ENCODE measurements at regions not wholly inside any gene's neighbourhood (a gene's known extent, or its start where the extent isn't known, plus 50 kb on each side); places are given as distances from the start of the nearest gene placed in this dataset.

DNA sequence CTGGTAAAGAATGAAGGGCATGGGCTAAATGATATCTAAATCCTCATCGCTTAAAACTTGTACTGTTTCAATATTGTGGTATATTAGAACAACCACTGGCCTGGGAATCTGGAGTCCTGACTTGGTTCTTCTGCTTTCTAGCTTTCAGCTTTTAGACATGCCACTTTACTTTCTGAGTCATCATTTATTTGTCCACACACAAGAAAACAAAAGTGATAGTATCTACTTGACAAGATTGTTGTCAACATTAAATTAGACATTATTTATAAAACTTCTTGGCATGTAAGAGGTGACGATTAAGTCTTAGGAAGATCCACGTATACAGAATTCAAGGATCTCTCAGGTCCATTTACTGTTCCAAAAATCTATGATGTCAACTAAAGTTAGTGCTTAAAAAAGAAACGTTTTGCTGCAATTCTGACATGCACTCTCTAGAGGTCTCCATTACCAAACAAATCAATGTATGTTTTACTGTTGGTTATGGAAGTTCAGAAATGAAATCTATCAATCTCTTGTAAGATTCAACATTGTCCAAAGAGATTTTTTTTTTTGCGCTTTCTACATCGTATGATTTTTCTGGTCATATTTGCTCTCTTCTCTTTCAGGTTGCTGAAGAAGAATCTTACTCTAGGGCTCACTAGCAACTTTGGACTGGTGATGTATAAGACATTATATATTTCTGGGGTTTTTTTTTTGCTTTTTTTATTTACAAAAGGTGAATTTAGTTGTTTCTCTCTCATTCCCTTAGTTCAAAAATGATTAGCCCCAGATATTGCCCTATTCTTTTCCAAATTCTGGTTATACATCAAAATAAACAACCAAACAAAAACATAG lies 53.6 kb upstream of the DYNC1I1 start:
- no peak for DNase-seq

DNA sequence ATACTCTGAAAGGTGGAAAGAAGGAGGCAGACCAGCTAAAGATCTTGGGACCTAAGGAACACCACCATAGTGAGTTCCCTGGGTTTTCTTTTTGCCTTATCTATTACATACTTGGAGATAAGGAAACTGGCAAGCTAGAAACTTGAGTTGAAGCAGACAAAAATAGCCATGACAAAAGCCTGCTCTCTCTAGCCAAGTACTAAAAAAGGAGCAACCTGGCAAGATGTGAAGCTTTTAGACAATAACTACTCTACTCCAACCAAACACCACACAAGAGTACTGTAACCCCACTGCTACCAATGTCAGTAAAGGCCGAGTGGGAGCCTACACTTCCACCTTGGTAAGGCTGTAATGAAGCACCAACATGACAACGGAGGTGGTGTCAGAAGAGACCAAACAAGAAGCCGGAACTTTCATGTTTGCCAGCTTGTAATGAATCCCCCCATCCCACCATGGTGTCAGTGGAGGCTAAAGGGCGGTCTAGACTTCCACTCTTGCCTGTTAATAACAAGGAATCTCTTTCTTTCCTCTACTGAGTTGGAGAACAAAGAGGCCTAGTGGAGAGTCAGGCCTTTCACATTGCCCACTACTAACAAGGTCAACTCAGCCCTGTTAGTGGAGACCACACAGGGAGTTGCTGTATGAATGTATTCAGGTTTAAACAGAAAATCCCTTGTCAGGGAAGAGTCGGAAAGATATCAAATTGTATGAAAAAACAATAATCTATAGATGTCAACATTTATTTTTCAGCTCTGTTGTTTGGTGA lies 55.8 kb upstream of the DYNC1I1 start:
- DNase-seq, result no peak

DNA sequence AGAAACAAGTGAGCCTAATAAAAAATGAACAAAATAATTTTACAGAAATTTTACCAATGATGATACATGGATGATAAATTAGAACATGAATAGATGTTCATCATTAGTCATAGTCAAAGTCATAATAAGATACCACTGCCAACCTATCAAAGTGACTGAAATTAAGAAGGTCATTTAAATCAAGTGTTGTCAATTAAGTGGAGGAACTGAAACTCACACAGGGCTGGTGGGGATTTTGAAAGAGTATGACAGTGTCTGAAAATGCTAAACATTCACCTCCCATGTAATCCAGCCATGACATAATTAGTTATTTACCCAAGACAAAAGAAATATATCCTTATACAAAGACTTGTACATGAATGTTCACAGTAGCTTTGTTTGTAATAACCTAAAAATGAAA lies 57.1 kb upstream of the DYNC1I1 start:
- no peak for DNase-seq

DNA sequence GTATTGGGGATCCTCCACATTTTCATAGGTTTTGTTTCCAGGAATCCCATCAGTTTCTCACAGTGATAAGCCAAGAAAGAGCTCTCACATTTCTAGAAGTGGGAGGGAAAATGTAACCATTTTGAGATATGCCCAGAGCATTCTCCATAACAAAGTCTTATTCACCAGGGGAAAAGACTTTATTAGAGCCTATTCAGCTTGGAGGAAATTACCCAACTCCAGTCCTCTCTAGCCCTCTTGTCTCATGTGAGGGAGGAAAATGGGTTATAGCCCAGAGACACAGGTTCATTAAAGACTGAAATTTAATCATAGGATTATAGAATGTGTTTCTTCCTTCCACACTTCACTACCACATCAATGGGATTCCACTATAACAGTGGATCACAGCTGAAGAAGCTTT lies 61.6 kb upstream of the DYNC1I1 start:
- DNase-seq, result no peak

DNA sequence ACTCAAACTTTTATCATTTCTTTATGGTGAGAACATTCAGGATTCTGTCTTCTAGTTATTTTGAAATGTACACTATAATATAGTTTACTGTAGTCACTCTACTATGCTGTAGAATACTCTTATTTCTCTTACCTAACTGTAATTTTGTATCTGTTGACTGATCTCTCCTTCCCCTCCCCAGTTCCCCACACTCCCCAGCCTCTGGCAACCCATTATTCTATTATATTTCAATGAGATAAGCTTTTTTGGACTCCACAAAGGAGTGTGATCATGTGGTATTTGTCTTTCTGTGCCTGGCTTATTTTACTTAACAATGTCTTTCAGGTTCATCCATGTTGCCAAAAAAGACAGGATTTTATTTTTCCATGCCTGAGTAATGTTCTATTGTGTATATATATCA lies 71.4 kb upstream of the DYNC1I1 start:
- DNase-seq, result no peak

DNA sequence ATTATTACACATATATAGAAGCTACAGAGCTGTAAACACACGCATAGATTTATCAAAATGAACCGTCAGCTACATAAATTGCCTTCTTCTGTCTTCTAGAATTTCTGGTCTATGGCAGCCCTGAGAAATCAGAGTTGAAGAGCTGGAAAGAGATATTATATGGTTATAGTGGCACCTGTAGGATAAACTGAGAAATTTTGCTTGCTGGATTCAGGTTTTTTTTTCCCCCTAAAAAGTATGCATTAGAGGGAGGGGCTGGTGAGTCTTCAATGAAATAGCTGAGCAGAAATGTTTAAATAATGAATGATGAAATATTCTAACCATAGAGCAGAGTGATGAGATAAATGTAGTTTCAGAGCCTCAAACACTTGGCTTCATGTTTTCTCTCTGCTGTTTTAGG lies 78.0 kb upstream of the DYNC1I1 start:
- no peak for DNase-seq

DNA sequence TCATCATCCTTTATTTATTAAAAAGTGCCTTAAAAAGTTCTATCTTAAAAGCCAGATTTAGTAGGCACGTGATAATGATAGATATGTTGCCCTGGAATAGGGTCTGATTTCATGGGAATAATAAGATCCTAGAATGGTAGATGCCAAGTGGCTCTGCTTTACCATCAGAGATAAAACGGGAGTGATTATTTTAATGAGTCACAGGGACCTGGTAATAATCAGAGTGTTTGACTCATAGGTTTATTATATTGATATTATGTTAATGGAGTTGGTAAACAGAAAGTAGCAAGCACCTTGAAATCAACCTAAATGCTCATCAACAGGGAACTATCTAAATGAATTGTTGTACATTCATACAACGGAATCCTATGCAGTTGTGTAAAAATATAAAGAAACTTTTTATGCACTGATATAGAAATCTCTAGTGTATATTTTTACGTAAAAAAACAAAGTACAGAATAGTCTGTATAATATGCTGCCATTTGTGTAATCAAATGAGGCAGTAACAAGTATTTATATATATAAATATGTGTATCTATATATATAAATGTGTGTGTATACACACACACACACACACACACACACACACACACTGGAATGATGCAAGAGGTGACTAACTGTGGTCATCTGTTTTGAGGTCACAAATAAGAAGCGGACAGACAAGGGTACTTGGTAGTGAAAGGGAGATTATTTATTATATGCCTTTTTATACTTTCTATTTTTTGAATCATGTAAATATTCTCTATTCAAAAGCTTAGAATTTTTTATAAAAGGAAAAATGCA lies 78.6 kb upstream of the DYNC1I1 start:
- no peak for DNase-seq

DNA sequence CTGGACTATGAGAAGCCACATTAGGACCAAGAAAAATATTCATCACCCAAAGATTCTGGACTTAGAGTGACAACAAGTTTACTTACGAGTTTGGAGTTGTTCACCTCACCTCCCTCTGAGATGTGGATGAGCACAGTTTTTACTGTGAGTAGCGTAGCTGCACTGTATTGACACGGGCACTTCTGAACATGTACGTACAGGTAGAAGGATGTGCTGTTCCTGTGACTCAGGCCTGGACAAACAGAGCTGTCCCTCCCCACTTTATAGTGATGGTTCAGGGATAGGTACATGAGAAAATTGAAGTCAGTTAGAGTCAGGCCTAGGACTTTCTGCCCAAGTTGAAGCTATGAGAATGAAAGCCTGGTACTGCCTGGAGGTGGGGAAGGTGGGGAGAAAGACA lies 80.9 kb upstream of the DYNC1I1 start:
- DNase-seq, result no peak

DNA sequence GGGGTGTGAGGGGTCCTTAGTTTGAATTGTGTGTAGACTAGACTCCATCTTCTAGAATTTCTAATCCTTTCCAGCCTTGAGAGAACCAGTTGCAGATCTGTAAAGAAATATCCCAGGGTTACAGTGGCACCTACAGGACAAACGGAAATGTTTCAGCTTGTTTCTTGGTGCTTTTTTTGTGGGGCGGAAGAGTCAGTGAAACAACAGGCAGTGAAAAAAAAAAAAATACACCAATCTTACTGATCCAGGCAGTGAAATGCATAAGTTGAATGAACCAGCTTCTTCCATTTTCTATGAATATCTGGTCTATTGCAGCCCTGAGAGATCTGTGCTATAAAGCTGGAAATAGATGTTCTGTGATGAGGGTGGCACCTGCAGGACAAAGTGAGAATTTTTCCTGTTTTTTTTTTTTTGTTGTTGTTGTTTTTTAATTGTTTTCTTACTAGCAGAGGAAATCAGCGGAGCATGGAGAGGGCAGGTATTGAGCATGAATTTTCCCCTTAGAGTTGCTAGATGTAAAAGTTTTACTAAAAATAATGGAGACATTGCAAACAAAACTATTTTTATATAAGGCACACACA lies 81.9 kb upstream of the DYNC1I1 start:
- peak; percentile 36 for DNase-seq

DNA sequence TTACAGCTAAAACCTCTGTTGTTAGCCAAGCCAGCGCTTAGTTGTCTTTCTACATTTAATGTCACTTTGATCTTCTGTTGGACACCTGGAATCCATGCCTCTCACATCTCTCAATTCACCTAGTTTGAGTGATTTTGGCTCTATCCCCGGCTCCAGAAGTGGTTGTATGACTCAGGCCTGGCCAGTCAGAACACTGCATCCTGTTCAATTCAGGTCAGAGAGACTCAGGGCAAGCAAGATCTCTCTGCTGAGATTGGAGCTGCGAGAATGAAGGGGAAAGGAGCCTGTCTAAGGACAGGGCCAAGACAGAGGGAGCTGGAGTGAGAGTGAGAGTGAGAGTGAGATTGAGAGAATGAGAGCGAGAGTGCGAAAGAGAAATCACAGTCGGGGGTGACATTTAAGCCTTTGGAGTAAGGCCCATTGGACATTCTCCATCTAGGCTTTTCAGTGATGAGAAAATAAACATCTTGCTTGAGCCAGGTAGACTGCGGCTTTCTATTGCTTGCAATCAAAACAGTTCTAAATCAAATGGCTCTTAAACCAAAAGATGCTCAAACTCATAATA lies 83.3 kb upstream of the DYNC1I1 start:
- DNase-seq, result no peak

DNA sequence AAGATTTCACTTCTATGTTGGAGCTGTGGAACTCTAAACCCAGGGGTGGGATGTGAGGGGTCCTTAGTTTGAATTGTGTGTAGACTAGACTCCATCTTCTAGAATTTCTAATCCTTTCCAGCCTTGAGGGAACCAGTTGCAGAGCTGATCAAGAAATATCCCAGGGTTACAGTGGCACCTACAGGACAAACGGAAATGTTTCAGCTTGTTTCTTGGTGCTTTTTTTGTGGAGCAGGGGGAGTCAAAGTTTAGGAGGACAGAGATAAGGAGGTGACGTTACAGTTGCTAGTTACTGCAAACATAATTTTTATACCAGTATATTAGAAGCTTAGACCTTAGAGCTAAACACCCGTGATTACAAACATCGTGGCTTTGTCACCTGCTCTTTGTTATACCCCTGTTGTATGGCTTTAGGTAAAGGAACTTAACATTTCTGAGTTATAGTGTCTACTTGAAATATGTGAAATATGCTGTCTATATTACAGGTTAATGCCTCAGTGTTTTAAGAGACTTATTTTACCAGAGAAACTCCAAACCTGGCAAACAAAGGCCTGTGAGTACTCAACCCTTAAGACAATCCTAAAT lies 84.5 kb upstream of the DYNC1I1 start:
- DNase-seq, result no peak

DNA sequence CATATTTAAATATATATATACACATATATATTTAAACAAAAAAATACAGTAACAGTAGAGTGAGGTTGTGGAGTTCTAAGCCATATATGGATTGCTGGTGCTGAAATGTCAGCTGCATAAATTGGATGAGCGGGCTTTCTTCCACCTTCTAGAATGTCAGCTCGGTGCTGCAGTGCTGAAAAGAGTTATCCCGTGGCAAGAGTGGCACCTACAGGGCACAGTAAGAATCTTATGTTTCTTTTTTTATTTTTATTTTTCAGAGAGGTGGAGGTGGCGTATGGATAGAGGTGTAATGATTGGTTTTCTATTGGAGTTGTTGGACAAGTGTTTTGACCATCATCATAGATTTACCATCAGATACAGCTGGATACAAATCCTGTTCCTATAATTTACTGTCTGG lies 86.2 kb upstream of the DYNC1I1 start:
- peak; percentile 60 for DNase-seq

DNA sequence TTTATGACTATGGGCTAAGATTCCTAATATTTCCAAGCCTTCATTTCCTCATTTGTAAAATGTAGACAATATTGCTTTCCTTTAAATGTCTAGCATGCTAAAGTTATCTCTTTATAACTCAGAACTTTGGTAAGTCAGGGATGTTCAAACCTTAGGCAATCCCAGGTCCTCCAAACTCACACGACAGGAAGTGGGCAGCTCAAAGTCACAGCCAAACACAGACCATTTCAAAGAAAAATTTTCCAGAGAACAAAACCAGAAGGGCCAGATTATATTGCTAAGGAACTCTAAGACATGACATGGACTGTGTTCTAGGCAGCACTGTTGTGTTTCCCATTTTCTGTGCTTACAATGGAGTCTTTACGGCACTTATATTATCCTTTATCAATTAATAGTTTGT lies 87.8 kb upstream of the DYNC1I1 start:
- DNase-seq, result no peak

DNA sequence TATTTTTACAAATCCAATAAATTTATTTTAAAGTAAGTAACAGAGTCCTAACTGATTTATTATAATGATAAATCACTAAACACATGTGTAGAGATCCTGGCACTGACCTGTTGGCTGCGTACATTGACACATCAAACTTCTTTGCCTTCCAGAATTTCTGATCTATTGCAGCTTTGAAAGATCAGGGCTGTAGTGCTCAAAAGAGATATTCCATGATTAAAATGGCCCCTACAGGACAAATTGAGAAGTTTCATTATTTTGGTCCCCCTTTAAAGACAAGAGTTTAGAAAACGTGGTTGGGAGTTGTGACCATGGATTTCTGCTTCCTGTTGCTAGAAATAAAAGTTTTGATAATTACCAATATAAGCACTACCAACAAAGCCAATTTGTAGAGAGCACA lies 87.7 kb upstream of the PDK4 start:
- no peak for DNase-seq

DNA sequence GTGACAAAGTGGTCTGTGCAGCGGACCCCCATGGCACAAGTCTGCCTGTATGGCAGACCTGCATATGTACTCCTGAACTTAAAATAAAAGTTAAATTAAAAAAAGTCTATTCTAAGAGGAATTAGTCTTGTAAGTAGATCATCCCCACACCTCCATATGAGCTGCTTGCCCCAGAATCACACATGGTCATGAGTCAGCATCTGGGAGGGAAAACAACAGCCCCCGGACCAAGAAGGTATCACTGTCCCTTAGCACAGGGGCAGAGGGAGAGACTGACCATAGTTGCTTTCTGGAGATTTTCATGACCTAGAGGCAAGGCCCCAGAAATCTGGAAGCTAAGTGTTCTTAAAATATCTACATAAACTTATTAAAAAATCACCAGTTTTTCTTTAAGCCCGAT lies 86.6 kb upstream of the PDK4 start:
- no peak for DNase-seq

DNA sequence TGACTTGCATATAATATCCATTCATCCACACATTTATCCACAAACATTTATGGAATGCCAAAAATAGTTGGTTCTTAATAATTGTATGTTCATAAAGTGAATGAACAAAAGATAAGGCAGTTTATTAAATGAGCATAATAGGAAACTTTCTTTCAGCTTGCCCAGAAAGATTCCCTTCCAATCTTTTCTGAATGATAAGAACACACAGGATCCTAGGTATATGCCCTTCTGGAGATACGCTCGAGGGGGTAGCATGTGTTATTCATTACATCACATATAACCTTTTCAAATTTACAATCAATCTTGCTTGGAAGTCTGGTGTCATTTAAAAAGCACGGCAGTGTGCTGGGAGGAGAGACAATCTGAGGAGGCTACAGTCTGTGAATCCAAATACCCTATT lies 80.4 kb upstream of the PDK4 start:
- no peak for DNase-seq

DNA sequence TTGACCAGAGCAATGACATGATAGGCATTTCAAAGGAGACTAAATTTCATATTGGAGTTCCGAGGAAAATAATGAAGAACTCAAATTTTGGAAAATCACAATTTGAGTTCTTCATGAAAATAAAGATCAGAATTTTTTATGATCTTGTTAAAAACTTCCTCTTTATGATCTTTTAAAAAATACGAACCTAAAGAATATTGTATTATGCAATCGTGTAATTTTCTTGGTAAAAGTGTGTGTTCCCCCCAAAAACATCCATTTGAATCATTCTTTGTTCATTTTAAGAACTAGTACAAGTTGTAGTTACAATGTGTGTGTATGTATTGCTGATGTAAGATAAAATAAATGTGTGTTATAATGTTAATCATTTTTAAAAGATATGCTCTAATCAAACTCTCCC lies 79.3 kb upstream of the PDK4 start:
- DNase-seq, result no peak

DNA sequence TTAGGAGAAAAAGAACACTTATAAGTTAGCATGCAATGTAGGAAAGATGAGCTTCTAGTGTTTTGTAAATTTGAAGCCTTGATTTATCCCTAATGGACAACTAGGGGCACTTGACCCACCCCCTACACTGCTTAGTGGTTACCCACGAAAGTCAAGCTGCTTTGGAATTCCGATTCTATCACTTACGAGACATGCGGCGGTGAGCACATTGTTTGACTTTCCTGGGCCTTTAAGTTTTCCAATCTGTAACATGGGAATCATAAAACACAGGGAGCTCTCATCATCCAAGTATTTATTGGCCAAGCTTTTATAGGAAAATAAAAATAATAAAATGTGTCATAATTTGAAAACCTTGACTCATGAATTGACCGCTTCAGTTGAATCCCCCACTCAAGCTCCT lies 78.7 kb upstream of the PDK4 start:
- no peak for DNase-seq

DNA sequence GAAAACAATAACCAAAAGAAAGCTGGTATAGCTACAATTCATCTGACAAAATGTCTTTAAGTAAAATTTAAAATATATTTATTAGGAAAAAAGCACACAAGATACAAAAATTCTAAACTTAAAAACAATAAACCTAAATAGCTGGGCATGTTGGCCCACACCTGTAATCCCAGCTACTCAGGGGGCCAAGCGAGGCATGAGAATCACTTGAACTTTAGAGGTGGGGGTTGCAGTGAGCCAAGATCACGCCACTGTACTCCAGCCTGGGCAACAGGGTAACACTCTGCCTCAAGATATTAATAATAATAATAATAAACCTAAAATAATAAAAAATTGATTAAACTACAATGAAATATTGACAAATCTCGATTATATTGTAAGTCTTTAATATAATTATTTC lies 77.8 kb upstream of the PDK4 start:
- DNase-seq, result no peak

DNA sequence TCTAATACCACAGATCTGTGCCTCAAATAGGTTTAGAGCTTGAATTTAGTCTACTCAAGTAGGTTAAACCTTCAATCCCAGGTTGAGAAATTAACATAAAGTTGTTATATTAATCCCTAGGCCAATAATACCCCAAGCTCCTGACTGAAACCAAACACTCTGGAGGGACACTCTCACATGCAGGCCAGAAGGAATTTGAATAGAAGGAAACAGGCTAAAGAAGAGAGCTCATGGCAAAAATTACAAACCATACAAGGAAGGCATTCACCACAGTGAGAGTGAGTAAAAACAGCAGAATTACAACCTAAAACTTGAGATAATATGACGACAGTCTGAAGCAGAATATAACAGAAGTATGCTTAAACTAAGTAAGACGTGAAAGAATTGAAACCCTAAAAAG lies 76.1 kb upstream of the PDK4 start:
- no peak for DNase-seq

DNA sequence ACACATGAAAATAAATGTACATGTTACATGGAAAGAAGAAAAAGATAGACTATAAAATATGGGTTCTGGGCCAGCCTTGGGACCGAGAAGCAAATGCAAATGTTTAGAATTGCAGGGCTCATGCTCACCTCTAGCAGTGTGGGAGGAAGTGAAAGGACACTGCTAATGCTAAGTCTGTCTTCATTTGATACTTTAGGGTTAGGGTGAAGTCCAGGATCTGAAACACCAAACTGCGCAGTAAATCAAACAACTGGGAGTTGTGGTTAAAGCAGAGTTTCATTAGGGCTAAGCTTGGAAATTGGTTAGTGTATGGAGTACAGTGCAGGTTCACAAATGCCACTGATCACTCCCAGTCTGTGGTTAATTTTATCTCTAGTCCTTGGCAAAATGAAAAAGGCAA lies 73.2 kb upstream of the PDK4 start:
- no peak for DNase-seq

DNA sequence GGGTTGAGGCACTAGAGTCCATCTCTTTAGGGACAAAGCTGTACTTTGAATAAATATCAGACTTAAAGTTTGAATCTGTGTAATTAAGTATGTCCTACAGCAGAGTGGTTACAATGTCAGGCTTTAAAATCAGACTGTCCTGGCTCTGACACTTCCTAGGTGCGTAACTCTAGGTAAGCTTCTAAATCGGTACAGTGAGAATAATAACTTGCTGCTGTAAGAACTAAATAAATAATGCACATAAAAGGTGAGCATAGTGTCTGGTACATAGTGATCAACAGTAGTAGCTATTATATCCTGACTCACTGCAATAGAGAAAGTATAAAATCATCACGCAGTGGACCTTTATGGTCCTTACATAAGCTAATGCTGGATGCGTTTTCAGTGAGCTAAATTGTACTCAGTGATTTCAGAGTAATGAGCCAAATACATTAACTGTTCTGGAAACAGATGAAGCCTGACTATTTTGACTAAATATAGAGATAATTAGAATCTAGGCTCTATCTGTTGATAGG lies 72.2 kb upstream of the PDK4 start:
- DNase-seq, result no peak

Measured in femur (tissue), 1 donor.